ENCODE measurements at regions not wholly inside any gene's neighbourhood (a gene's known extent, or its start where the extent isn't known, plus 50 kb on each side); places are given as distances from the start of the nearest gene placed in this dataset.

DNA sequence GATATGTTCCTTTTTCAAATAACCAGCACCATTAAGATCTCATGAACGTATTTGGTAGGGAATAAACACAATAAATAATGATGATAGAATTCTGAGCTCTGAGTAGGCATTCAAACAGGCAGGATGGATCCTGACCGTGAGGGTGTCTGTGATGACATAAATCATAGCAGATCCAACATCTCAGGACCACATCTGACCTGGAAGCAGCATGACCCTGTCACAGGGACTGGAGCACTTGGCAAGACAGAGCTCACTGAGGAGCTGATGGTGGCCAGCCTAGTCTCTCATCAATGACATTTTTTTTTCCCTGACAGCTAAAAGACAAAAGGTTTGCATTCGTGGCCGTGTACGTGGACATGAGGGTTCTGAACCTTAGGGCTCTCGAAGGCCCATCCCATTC is 337.5 kb downstream of the NPIPA8 start:
- H3K4me1 ChIP-seq (ENCODE audit: insufficient read depth, low read length), result no peaks in the 10 kb centered on the region
- TF ChIP-seq CTCF (IDR thresholded peaks at IDR 0.05; ENCODE audit: extremely low read depth, low read depth, low read length), result no peak
- no peak overlapping the region for H2AFZ ChIP-seq (ENCODE audit: low read length)
- no peak overlapping the region for H3K4me3 ChIP-seq (ENCODE audit: insufficient read depth, low read length)
- H3K27me3 ChIP-seq (ENCODE audit: insufficient read depth, low read length), result no peaks in the 10 kb centered on the region
- H3K36me3 ChIP-seq (ENCODE audit: insufficient read depth, low read length), result no peaks in the 10 kb centered on the region
- no peak overlapping the region for H3K27ac ChIP-seq (ENCODE audit: low read depth, low read length)
- H3K4me2 ChIP-seq (ENCODE audit: insufficient read depth, low read length), result no peak overlapping the region
- H4K20me1 ChIP-seq (ENCODE audit: insufficient read depth, low read length), result no peaks in the 10 kb centered on the region
- no peaks in the 10 kb centered on the region for H3K9me3 ChIP-seq (ENCODE audit: low read depth, low read length)
- H3K79me2 ChIP-seq (ENCODE audit: insufficient read depth, low read length), result no peaks in the 10 kb centered on the region
- no peak for DNase-seq (ENCODE audit: insufficient read length, low spot score, missing footprints)

GRCh38 chr16:17998550-17998949 is 338.0 kb downstream of the NPIPA8 start:
- no peak overlapping the region for H2AFZ ChIP-seq (ENCODE audit: low read length)
- H3K36me3 ChIP-seq (ENCODE audit: insufficient read depth, low read length), result no peaks in the 10 kb centered on the region
- H3K9me3 ChIP-seq (ENCODE audit: low read depth, low read length), result no peaks in the 10 kb centered on the region
- H3K4me2 ChIP-seq (ENCODE audit: insufficient read depth, low read length), result no peak overlapping the region
- no peak overlapping the region for H3K27ac ChIP-seq (ENCODE audit: low read depth, low read length)
- no peak for DNase-seq (ENCODE audit: insufficient read length, low spot score, missing footprints)
- no peak for TF ChIP-seq CTCF (IDR thresholded peaks at IDR 0.05; ENCODE audit: extremely low read depth, low read depth, low read length)
- no peak overlapping the region for H3K4me3 ChIP-seq (ENCODE audit: insufficient read depth, low read length)
- H3K4me1 ChIP-seq (ENCODE audit: insufficient read depth, low read length), result no peaks in the 10 kb centered on the region
- no peaks in the 10 kb centered on the region for H3K27me3 ChIP-seq (ENCODE audit: insufficient read depth, low read length)
- no peaks in the 10 kb centered on the region for H3K79me2 ChIP-seq (ENCODE audit: insufficient read depth, low read length)
- H4K20me1 ChIP-seq (ENCODE audit: insufficient read depth, low read length), result no peaks in the 10 kb centered on the region

DNA sequence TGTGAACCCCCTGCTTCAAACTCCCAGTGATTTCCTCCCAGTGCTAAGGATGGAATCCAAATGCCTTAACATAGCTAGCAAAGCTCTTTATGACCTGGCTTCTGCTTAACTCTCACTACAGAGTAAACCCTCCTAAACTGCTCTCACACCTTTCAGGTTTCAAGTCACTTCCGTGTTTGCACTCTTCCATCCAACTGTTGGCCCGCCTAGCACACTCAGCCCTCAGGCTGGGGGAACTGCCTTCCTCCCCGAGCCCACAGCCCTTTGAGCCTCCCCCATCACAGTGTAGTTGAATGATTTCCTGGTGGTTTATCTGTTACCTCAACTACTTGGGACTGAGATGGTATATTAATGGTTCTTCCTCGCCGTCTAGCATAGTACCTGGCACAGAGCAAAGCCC is 342.5 kb downstream of the NPIPA8 start:
- Histone ChIP-seq H3K9me3 (ENCODE audit: low read depth, low read length) (no peaks in the 10 kb centered on the region), H3K4me1 (ENCODE audit: insufficient read depth, low read length) (no peaks in the 10 kb centered on the region), H2AFZ (ENCODE audit: low read length) (no peak overlapping the region), H3K4me2 (ENCODE audit: insufficient read depth, low read length) (no peak overlapping the region), H4K20me1 (ENCODE audit: insufficient read depth, low read length) (no peaks in the 10 kb centered on the region), H3K4me3 (ENCODE audit: insufficient read depth, low read length) (no peak overlapping the region), H3K27me3 (ENCODE audit: insufficient read depth, low read length) (no peaks in the 10 kb centered on the region), H3K27ac (ENCODE audit: low read depth, low read length) (no peak overlapping the region), H3K36me3 (ENCODE audit: insufficient read depth, low read length) (no peaks in the 10 kb centered on the region), H3K79me2 (ENCODE audit: insufficient read depth, low read length) (no peaks in the 10 kb centered on the region)
- no peak for DNase-seq (ENCODE audit: insufficient read length, low spot score, missing footprints)
- TF ChIP-seq CTCF (IDR thresholded peaks at IDR 0.05; ENCODE audit: extremely low read depth, low read depth, low read length), result no peak

GRCh38 chr16:17992416-17992815 is 344.1 kb downstream of the NPIPA8 start:
- DNase-seq (ENCODE audit: insufficient read length, low spot score, missing footprints), result no peak
- no peaks in the 10 kb centered on the region for H3K36me3 ChIP-seq (ENCODE audit: insufficient read depth, low read length)
- no peak overlapping the region for H3K4me2 ChIP-seq (ENCODE audit: insufficient read depth, low read length)
- H3K79me2 ChIP-seq (ENCODE audit: insufficient read depth, low read length), result no peaks in the 10 kb centered on the region
- H3K27ac ChIP-seq (ENCODE audit: low read depth, low read length), result no peak overlapping the region
- H3K4me1 ChIP-seq (ENCODE audit: insufficient read depth, low read length), result no peaks in the 10 kb centered on the region
- no peak for TF ChIP-seq CTCF (IDR thresholded peaks at IDR 0.05; ENCODE audit: extremely low read depth, low read depth, low read length)
- no peaks in the 10 kb centered on the region for H3K27me3 ChIP-seq (ENCODE audit: insufficient read depth, low read length)
- no peaks in the 10 kb centered on the region for H4K20me1 ChIP-seq (ENCODE audit: insufficient read depth, low read length)
- no peaks in the 10 kb centered on the region for H3K9me3 ChIP-seq (ENCODE audit: low read depth, low read length)
- H3K4me3 ChIP-seq (ENCODE audit: insufficient read depth, low read length), result no peak overlapping the region
- H2AFZ ChIP-seq (ENCODE audit: low read length), result no peak overlapping the region

Data from osteoblast (primary cell).